Nephron (organoid): ENCODE measurements at regions not wholly inside any gene's neighbourhood (a gene's known extent, or its start where the extent isn't known, plus 50 kb on each side); places are given as distances from the start of the nearest gene placed in this dataset.
A peak's percentile ranks its signal among the peaks of the same experiment; 100 is the strongest.

Experiments used
- H3K27ac Mint-ChIP-seq, 3 experiments: 2 replicates each; pipeline ENCODE4 v1.8.0; 2020; ENCODE audit warnings: mixed read lengths in 3 of 3, mild to moderate bottlenecking in 2 of 3, moderate library complexity in 1 of 3
- H3K27me3 Mint-ChIP-seq: 2 replicates; pipeline ENCODE4 v1.8.0; 2021; ENCODE audit warnings: low read depth, mild to moderate bottlenecking, moderate library complexity, mixed read lengths
- H3K36me3 Mint-ChIP-seq: 2 replicates; pipeline ENCODE4 v1.8.0; 2020; ENCODE audit warnings: low read depth, mixed read lengths
- H3K4me1 Mint-ChIP-seq: 2 replicates; pipeline ENCODE4 v1.8.0; 2020; ENCODE audit warnings: mixed read lengths
- H3K4me3 Mint-ChIP-seq, 3 experiments: 2 replicates each; pipeline ENCODE4 v1.8.0; 2020; ENCODE audit warnings: mild to moderate bottlenecking in 3 of 3, mixed read lengths in 3 of 3, moderate library complexity in 2 of 3
- H3K9me3 Mint-ChIP-seq: 2 replicates; pipeline ENCODE4 v1.8.0; 2020; ENCODE audit warnings: mixed read lengths
- TF ChIP-seq, protein P1 (sequence below), 3 experiments: fragments of 200-600 bp; sonication (generic); IDR thresholded peaks; one replicate each; pipeline ENCODE4 v1.5.0; 2021; ENCODE audit warnings: antibody characterized with exemption in 3 of 3; ENCODE audit not compliant: unreplicated experiment in 3 of 3

DNA sequence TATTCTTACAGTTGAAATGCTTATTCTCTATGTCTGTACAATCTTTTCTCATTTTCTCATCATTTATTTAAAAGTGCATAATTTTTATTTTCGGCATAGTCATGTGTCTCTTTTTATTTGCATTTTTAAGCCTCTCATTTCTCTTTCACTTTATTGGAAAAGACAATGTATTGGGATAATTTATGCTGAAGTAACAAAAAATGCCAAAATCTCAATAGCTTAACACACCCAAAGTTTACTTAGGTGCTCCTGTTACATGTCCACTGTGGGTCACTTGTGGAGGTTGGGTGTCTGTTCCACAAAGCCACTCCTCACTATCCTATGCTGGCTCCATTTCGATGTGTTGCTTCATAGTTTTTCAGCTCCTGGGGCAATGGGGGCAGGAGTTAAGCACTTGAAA lies 638.7 kb downstream of the CD109 start:
- H3K27me3 Mint-ChIP-seq, result peaks cover 4% of the 10 kb centered on the region
- H3K9me3 Mint-ChIP-seq, result peaks cover 7% of the 10 kb centered on the region
- no peaks in the 10 kb centered on the region for H3K36me3 Mint-ChIP-seq
- TF ChIP-seq, protein P1, sequence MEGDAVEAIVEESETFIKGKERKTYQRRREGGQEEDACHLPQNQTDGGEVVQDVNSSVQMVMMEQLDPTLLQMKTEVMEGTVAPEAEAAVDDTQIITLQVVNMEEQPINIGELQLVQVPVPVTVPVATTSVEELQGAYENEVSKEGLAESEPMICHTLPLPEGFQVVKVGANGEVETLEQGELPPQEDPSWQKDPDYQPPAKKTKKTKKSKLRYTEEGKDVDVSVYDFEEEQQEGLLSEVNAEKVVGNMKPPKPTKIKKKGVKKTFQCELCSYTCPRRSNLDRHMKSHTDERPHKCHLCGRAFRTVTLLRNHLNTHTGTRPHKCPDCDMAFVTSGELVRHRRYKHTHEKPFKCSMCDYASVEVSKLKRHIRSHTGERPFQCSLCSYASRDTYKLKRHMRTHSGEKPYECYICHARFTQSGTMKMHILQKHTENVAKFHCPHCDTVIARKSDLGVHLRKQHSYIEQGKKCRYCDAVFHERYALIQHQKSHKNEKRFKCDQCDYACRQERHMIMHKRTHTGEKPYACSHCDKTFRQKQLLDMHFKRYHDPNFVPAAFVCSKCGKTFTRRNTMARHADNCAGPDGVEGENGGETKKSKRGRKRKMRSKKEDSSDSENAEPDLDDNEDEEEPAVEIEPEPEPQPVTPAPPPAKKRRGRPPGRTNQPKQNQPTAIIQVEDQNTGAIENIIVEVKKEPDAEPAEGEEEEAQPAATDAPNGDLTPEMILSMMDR (IDR thresholded peaks at IDR 0.05; ENCODE audit: unreplicated experiment in 3 of 3), result no peak
- H3K4me3 Mint-ChIP-seq, result no peak overlapping the region
- no peaks in the 10 kb centered on the region for H3K4me1 Mint-ChIP-seq
- H3K27ac Mint-ChIP-seq, result no peak overlapping the region

DNA sequence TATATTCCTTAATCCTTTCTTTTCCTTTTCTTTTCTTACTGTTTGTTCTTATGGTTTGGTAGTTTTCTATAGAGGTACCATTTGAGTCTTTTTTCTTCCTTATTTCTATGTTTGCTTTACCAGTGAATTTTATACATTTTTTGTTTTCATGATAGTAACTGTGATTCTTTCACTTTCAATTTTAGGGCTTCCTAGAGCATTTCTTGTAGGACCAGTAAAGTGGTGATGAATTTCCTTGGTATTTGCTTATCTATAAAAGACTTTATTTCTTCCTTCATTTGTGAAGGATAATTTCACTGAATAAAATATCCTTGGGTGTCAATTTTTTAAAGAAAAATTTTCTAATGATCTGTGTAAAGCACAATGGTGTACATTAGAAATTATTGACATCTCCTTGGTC lies 637.4 kb downstream of the CD109 start:
- no peak overlapping the region for H3K4me3 Mint-ChIP-seq
- no peaks in the 10 kb centered on the region for H3K4me1 Mint-ChIP-seq
- H3K36me3 Mint-ChIP-seq, result no peaks in the 10 kb centered on the region
- no peaks in the 10 kb centered on the region for H3K27me3 Mint-ChIP-seq
- TF ChIP-seq, protein P1 (IDR thresholded peaks at IDR 0.05; ENCODE audit: unreplicated experiment in 3 of 3), result no peak
- H3K27ac Mint-ChIP-seq, result no peak overlapping the region
- H3K9me3 Mint-ChIP-seq, result peaks cover 2% of the 10 kb centered on the region

DNA sequence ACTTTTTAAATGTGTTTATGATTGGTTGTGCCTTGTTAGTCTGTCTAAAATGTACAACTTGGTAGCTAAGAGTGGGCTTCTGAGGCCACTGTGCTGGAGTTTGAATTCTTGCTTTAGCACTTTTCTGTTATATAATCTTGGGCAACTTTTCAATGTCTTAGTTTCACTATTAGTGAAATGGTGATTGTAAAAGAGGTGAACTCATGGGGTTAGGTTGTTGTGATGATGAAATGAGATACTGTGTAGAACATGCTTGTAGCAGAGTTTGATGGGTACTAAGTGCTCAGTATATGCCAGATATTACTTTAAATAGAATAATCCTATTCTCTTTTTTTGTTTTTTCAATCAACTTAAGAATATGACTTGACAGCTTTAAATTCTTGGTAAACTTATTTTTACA lies 624.7 kb downstream of the CD109 start:
- TF ChIP-seq, protein P1 (IDR thresholded peaks at IDR 0.05; ENCODE audit: unreplicated experiment in 3 of 3), result no peak
- H3K36me3 Mint-ChIP-seq, result no peaks in the 10 kb centered on the region
- H3K27ac Mint-ChIP-seq, result peak overlapping the region in 2 of 3 experiments; percentile 32 to 39
- no peaks in the 10 kb centered on the region for H3K9me3 Mint-ChIP-seq
- no peaks in the 10 kb centered on the region for H3K27me3 Mint-ChIP-seq
- H3K4me1 Mint-ChIP-seq, result peaks cover 22% of the 10 kb centered on the region
- H3K4me3 Mint-ChIP-seq, result no peak overlapping the region

DNA sequence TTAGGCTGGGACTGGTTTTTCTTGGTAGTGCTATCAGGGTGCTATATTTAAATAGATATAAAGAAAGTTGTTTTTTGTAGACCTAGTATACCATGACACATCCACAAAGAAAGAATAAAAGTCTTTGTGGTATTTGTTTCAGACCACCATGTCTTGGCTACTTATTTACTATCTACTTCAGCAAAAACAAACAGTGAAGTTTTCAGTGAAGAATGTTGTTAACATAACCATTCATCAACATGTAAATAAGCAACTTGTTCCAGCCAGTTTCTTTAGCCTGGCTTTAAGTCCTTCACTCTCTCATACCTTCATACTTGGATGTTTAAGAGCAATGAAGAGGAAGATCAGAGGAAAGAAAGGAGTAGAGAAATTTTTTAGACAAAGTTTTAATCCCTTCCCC lies 624.1 kb downstream of the CD109 start:
- no peaks in the 10 kb centered on the region for H3K9me3 Mint-ChIP-seq
- H3K4me3 Mint-ChIP-seq, result no peak overlapping the region
- H3K4me1 Mint-ChIP-seq, result peaks cover 22% of the 10 kb centered on the region
- no peaks in the 10 kb centered on the region for H3K27me3 Mint-ChIP-seq
- TF ChIP-seq, protein P1 (IDR thresholded peaks at IDR 0.05; ENCODE audit: unreplicated experiment in 3 of 3), result no peak
- H3K27ac Mint-ChIP-seq, result peak overlapping the region; percentile 39 to 69 (median 41)
- no peaks in the 10 kb centered on the region for H3K36me3 Mint-ChIP-seq

GRCh38 chr6:74319292-74319691 lies 623.3 kb downstream of the CD109 start:
- Mint-ChIP-seq H3K9me3 (no peaks in the 10 kb centered on the region), H3K27ac (peak overlapping the region; percentile 19 to 69 (median 39)), H3K4me1 (peaks cover 22% of the 10 kb centered on the region), H3K27me3 (no peaks in the 10 kb centered on the region), H3K36me3 (no peaks in the 10 kb centered on the region), H3K4me3 (no peak overlapping the region)
- TF ChIP-seq, protein P1 (IDR thresholded peaks at IDR 0.05; ENCODE audit: unreplicated experiment in 3 of 3), result no peak

DNA sequence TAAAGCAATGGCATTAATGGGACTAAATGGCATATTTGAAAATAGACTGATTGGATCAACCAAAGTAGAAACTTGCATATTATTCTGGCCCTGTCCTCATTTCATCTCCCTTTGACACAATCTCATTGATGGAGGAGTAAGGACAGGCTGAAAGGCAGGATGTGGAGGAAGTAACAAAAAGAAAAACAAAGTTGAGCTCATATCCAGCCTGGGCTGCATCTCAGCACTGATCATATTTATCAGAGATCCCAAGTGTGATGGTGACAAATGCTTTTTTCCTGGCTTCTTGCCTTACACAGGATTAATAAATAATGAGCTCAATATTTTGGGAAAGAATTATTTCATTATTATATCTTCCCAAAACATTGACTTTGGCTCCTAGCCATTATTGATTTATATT lies 622.7 kb downstream of the CD109 start:
- H3K36me3 Mint-ChIP-seq, result no peaks in the 10 kb centered on the region
- peak overlapping the region in 2 of 3 experiments; percentile 39 to 65 for H3K27ac Mint-ChIP-seq
- H3K4me1 Mint-ChIP-seq, result peaks cover 22% of the 10 kb centered on the region

More for the DNA sequence above, 622.7 kb downstream of the CD109 start:
- H3K27me3 Mint-ChIP-seq, result no peaks in the 10 kb centered on the region
- no peak overlapping the region for H3K4me3 Mint-ChIP-seq
- TF ChIP-seq, protein P1 (IDR thresholded peaks at IDR 0.05; ENCODE audit: unreplicated experiment in 3 of 3), result no peak
- no peaks in the 10 kb centered on the region for H3K9me3 Mint-ChIP-seq
